Neural cell (in vitro differentiated cells): ENCODE measurements at regions not wholly inside any gene's neighbourhood (a gene's known extent, or its start where the extent isn't known, plus 50 kb on each side); places are given as distances from the start of the nearest gene placed in this dataset.
"Not testable (repeated sequence)": the region's sequence is repeated elsewhere in the genome, so short reads cannot be mapped to it uniquely, and the experiment has no call there.

Source experiments
- H2AFZ ChIP-seq: fragments of 200-600, 300-800 bp; sonication (generic), shearing (Covaris generic); 2 replicates; pipeline ENCODE4 v1.6.0; 2014; ENCODE audit warnings: low read depth, mild to moderate bottlenecking, antibody characterized with exemption, low read length, moderate library complexity
- H3F3A ChIP-seq: fragments of 200-600 bp; shearing (Covaris generic); 2 replicates; pipeline ENCODE4 v1.6.1; 2016; ENCODE audit warnings: mild to moderate bottlenecking, moderate library complexity, mixed read lengths, antibody characterized with exemption, low read length; ENCODE audit not compliant: insufficient read depth, poor library complexity, severe bottlenecking
- H3K27ac ChIP-seq: fragments of 200-600, 300-800 bp; sonication (generic), shearing (Covaris generic); 2 replicates; pipeline ENCODE4 v1.5.1; 2014; ENCODE audit warnings: mild to moderate bottlenecking, low read length, moderate library complexity
- H3K27me3 ChIP-seq: fragments of 300-800, 200-600 bp; sonication (generic), shearing (Covaris generic); 2 replicates; pipeline ENCODE4 v1.6.0; 2014; ENCODE audit warnings: mild to moderate bottlenecking, low read depth, low read length, moderate library complexity; ENCODE audit not compliant: insufficient read depth
- H3K36me3 ChIP-seq: fragments of 300-800, 200-600 bp; sonication (generic), shearing (Covaris generic); 2 replicates; pipeline ENCODE4 v1.5.1; 2014; ENCODE audit warnings: mild to moderate bottlenecking, antibody characterized with exemption, low read length, moderate library complexity; ENCODE audit not compliant: insufficient read depth
- H3K4me2 ChIP-seq: fragments of 300-800, 200-600 bp; sonication (generic), shearing (Covaris generic); 2 replicates; pipeline ENCODE4 v1.6.0; 2014; ENCODE audit warnings: mild to moderate bottlenecking, low read length
- H3K4me3 ChIP-seq: fragments of 300-800, 200-600 bp; sonication (generic), shearing (Covaris generic); 2 replicates; pipeline ENCODE4 v1.5.1; 2014; ENCODE audit warnings: mild to moderate bottlenecking, low read length, moderate library complexity
- H3K79me2 ChIP-seq: fragments of 200-600 bp; shearing (Covaris generic); replicated peaks from 2 replicates; pipeline ENCODE4 v1.6.0; 2014; ENCODE audit warnings: mild to moderate bottlenecking, low read length, moderate library complexity; ENCODE audit not compliant: insufficient read depth
- H3K9ac ChIP-seq: fragments of 300-800, 200-600 bp; sonication (generic), shearing (Covaris generic); 2 replicates; pipeline ENCODE4 v1.6.1; 2016; ENCODE audit warnings: mild to moderate bottlenecking, low read length, mixed read lengths
- H3K9me2 ChIP-seq: fragments of 200-600 bp; shearing (Covaris generic); 2 replicates; pipeline ENCODE4 v1.6.1; 2016; ENCODE audit warnings: mild to moderate bottlenecking, low read length, mixed read lengths; ENCODE audit not compliant: insufficient read depth
- H3K9me3 ChIP-seq: fragments of 200-600, 300-800 bp; sonication (generic), shearing (Covaris generic); 2 replicates; pipeline ENCODE4 v1.6.1; 2016; ENCODE audit warnings: mild to moderate bottlenecking, mixed run types, low read length, moderate library complexity, mixed read lengths
- H4K20me1 ChIP-seq: fragments of 200-600 bp; shearing (Covaris generic); 2 replicates; pipeline ENCODE4 v1.6.1; 2016; ENCODE audit warnings: mild to moderate bottlenecking, mixed run types; ENCODE audit not compliant: insufficient read depth
- EP300 ChIP-seq: fragments of 450-650 bp; conservative IDR thresholded peaks from 2 replicates; pipeline ENCODE4 v1.6.1; 2014; ENCODE audit warnings: antibody characterized with exemption, mild to moderate bottlenecking, moderate library complexity; ENCODE audit not compliant: poor library complexity, severe bottlenecking
- EZH2 ChIP-seq: fragments of 200-600, 300-800 bp; shearing (Covaris generic), sonication (generic); IDR thresholded peaks from 2 replicates; pipeline ENCODE4 v1.6.1; 2014; ENCODE audit warnings: antibody characterized with exemption, low read length, borderline replicate concordance, mild to moderate bottlenecking; ENCODE audit not compliant: insufficient read depth, poor library complexity, severe bottlenecking
- MXI1 ChIP-seq: fragments of 450-650 bp; conservative IDR thresholded peaks from 2 replicates; pipeline ENCODE4 v1.6.1; 2014; ENCODE audit warnings: antibody characterized with exemption, mild to moderate bottlenecking; ENCODE audit not compliant: poor library complexity, severe bottlenecking
- POLR2AphosphoS5 ChIP-seq: IDR thresholded peaks from 2 replicates; pipeline ENCODE4 v1.6.1; 2012
- RAD21 ChIP-seq: fragments of 450-650 bp; conservative IDR thresholded peaks from 2 replicates; pipeline ENCODE4 v1.6.1; 2014; ENCODE audit warnings: antibody characterized with exemption, mild to moderate bottlenecking, moderate library complexity
- SMC3 ChIP-seq: fragments of 450-650 bp; conservative IDR thresholded peaks from 2 replicates; pipeline ENCODE4 v1.6.1; 2014; ENCODE audit warnings: antibody characterized with exemption, mild to moderate bottlenecking, moderate library complexity; ENCODE audit not compliant: poor library complexity
- TAF1 ChIP-seq: IDR thresholded peaks from 2 replicates; pipeline ENCODE4 v1.6.1; 2012; ENCODE audit warnings: low read depth
- TF ChIP-seq, protein P1 (sequence below): IDR thresholded peaks from 2 replicates; pipeline ENCODE4 v1.6.1; 2012; ENCODE audit warnings: borderline replicate concordance
- TF ChIP-seq, protein P2 (sequence below): fragments of 450-650 bp; IDR thresholded peaks from 2 replicates; pipeline ENCODE4 v1.5.1; 2014; ENCODE audit warnings: antibody characterized with exemption, mild to moderate bottlenecking, moderate library complexity; ENCODE audit not compliant: poor library complexity, severe bottlenecking

DNA sequence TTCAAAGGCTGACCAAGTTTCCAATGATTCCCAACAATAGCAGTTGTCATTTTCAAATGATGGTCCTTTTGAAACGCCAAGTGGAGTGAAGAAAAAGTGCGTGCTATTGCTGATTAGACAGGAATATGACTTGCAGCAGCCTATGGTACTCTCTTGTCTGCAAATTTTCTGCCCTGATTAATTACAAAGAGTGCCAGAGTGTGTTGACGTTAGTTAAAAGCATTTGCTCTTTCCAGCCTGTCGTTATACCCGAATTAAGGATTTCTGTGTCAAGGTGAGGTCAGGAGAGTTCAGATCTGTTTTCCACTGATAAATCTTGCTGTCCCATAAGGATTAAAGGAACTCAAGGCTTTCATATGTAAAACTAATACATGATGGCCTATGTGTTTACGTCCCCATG is 75.0 kb upstream of the ADAMTS18 start:
- Histone ChIP-seq H3K36me3 (no peaks in the 10 kb centered on the region), H3K9me3 (no peaks in the 10 kb centered on the region), H3F3A (no peaks in the 10 kb centered on the region), H3K27ac (no peak overlapping the region), H3K4me3 (peak overlapping the region; percentile 14), H2AFZ (no peak overlapping the region), H3K27me3 (no peaks in the 10 kb centered on the region), H4K20me1 (no peaks in the 10 kb centered on the region), H3K9ac (no peak overlapping the region), H3K9me2 (no peaks in the 10 kb centered on the region), H3K79me2 (no peaks in the 10 kb centered on the region), H3K4me2 (no peak overlapping the region)
- TF ChIP-seq EZH2, result no peak
- peak; percentile 21 for TF ChIP-seq EP300
- no peak for TF ChIP-seq MXI1
- TF ChIP-seq, protein P1, sequence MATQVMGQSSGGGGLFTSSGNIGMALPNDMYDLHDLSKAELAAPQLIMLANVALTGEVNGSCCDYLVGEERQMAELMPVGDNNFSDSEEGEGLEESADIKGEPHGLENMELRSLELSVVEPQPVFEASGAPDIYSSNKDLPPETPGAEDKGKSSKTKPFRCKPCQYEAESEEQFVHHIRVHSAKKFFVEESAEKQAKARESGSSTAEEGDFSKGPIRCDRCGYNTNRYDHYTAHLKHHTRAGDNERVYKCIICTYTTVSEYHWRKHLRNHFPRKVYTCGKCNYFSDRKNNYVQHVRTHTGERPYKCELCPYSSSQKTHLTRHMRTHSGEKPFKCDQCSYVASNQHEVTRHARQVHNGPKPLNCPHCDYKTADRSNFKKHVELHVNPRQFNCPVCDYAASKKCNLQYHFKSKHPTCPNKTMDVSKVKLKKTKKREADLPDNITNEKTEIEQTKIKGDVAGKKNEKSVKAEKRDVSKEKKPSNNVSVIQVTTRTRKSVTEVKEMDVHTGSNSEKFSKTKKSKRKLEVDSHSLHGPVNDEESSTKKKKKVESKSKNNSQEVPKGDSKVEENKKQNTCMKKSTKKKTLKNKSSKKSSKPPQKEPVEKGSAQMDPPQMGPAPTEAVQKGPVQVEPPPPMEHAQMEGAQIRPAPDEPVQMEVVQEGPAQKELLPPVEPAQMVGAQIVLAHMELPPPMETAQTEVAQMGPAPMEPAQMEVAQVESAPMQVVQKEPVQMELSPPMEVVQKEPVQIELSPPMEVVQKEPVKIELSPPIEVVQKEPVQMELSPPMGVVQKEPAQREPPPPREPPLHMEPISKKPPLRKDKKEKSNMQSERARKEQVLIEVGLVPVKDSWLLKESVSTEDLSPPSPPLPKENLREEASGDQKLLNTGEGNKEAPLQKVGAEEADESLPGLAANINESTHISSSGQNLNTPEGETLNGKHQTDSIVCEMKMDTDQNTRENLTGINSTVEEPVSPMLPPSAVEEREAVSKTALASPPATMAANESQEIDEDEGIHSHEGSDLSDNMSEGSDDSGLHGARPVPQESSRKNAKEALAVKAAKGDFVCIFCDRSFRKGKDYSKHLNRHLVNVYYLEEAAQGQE, result no peak
- TF ChIP-seq RAD21, result no peak

DNA sequence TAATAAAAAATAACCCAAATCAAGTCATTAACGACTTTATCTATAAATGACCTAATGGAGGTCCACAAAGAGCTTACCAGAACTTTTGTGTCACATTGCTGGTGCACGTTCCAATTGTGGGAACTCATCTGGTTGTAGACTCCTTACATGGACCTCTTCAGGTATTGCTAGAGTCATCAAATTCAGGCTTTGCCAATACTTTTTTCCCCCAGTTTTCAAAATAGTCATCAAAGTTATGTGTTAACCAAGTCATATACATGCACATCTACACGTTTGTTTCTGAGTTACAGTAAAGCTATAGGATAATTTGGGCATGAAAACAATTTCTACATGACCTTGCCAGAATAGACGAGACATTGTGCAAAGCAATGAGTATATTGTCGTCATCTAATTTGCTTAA is 76.2 kb upstream of the ADAMTS18 start:
- Histone ChIP-seq H3K27me3 (no peaks in the 10 kb centered on the region), H3K36me3 (no peaks in the 10 kb centered on the region), H3K79me2 (no peaks in the 10 kb centered on the region), H3K4me3 (no peak overlapping the region), H3F3A (no peaks in the 10 kb centered on the region), H3K27ac (no peak overlapping the region), H3K9me2 (no peaks in the 10 kb centered on the region), H2AFZ (no peak overlapping the region), H4K20me1 (no peaks in the 10 kb centered on the region), H3K9ac (no peak overlapping the region), H3K9me3 (no peaks in the 10 kb centered on the region), H3K4me2 (no peak overlapping the region)
- TF ChIP-seq EP300 (no peak), SMC3 (no peak), POLR2AphosphoS5 (no peak), RAD21 (no peak), TAF1 (no peak)

DNA sequence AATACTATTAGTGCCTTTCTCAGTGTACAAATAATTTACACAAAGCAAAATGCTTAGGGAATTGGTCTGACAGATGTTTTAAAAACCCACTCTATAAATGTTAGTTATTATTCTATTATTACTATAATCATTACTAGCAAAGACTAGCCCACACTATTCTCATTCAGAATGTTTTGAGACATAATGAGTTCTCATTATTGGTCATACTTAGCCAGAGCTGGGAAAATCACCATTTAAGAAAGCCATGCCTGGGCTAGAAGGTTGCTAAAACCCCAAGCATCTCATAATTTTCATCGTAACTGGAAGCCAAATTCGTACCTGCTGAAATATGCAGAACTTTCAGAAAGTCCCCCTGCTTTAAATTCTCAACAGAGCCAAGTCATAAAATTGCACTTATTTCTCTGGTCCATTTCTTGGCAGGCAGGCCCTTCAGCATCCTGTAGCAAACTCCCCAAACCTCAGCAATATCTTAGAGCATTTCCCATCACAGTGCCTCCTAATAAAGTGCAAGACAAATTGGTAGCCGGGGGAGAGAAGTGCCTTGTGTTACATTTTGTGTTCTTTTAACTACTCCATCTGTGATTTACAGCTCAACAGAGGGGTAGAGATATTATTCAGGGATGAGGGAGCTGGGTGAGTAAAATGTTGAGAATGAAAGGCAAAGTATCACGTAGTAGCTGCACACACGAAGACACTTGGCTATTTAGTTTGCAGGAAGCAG is 79.8 kb upstream of the ADAMTS18 start:
- no peak overlapping the region for H3K4me2 ChIP-seq
- H2AFZ ChIP-seq, result no peak overlapping the region
- no peak overlapping the region for H3K4me3 ChIP-seq
- no peaks in the 10 kb centered on the region for H3K9me3 ChIP-seq
- no peaks in the 10 kb centered on the region for H4K20me1 ChIP-seq
- no peaks in the 10 kb centered on the region for H3K9me2 ChIP-seq
- no peak overlapping the region for H3K9ac ChIP-seq
- no peaks in the 10 kb centered on the region for H3K27me3 ChIP-seq
- TF ChIP-seq EZH2, result no peak
- TF ChIP-seq, protein P2, sequence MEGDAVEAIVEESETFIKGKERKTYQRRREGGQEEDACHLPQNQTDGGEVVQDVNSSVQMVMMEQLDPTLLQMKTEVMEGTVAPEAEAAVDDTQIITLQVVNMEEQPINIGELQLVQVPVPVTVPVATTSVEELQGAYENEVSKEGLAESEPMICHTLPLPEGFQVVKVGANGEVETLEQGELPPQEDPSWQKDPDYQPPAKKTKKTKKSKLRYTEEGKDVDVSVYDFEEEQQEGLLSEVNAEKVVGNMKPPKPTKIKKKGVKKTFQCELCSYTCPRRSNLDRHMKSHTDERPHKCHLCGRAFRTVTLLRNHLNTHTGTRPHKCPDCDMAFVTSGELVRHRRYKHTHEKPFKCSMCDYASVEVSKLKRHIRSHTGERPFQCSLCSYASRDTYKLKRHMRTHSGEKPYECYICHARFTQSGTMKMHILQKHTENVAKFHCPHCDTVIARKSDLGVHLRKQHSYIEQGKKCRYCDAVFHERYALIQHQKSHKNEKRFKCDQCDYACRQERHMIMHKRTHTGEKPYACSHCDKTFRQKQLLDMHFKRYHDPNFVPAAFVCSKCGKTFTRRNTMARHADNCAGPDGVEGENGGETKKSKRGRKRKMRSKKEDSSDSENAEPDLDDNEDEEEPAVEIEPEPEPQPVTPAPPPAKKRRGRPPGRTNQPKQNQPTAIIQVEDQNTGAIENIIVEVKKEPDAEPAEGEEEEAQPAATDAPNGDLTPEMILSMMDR, result no peak
- no peaks in the 10 kb centered on the region for H3K36me3 ChIP-seq
- no peaks in the 10 kb centered on the region for H3F3A ChIP-seq
- H3K79me2 ChIP-seq, result no peaks in the 10 kb centered on the region
- H3K27ac ChIP-seq, result no peak overlapping the region

DNA sequence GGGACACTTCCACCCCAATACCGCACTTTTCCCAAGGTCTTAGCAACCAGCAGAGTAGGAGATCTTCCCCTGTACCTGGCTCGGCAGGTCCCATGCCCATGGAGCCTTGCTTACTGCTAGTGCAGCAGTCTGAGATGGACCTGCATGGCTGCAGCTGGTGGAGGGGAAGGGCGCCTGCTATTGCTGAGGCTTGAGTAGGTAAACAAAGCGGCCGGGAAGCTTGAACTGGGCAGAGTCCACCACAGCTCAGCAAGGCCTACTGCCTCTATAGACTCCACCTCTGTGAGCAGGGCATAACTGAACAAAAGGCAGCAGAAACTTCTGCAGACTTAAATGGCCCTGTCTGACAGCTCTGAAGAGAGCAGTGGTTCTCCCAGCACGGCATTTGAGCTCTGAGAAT is 90.4 kb upstream of the ADAMTS18 start:
- not testable (repeated sequence) for H3F3A ChIP-seq, H3K27ac ChIP-seq, H3K79me2 ChIP-seq, H2AFZ ChIP-seq, H3K9me2 ChIP-seq, H3K4me2 ChIP-seq, H3K27me3 ChIP-seq, H3K4me3 ChIP-seq, H3K9ac ChIP-seq, H4K20me1 ChIP-seq, H3K9me3 ChIP-seq, H3K36me3 ChIP-seq
